Fibroblast of peridontal ligament (primary cell): ENCODE measurements at regions not wholly inside any gene's neighbourhood (a gene's known extent, or its start where the extent isn't known, plus 50 kb on each side); places are given as distances from the start of the nearest gene placed in this dataset.

Experiments
- DNase-seq: peaks from one replicate; pipeline ENCODE4 v3.0.0-alpha.2; 2010; ENCODE audit errors: extremely low read depth

- DNase-seq, result no peak
These were observed 133.9 kb upstream of the CELF2 start for GRCh38 chr10:10883737-10884136.

- DNase-seq, result no peak
These were observed 130.7 kb upstream of the CELF2 start for GRCh38 chr10:10886861-10887531.

- DNase-seq, result no peak
These were observed 126.3 kb upstream of the CELF2 start for GRCh38 chr10:10891124-10892082.

- no peak for DNase-seq
These were observed 125.3 kb upstream of the CELF2 start for GRCh38 chr10:10892290-10892875.

- DNase-seq, result no peak
These were observed 120.3 kb upstream of the CELF2 start for GRCh38 chr10:10897400-10897799.

GRCh38 chr10:10901906-10902305 is 115.8 kb upstream of the CELF2 start:
- no peak for DNase-seq

GRCh38 chr10:10902951-10903350 is 114.7 kb upstream of the CELF2 start:
- no peak for DNase-seq

GRCh38 chr10:10903620-10904019 is 114.1 kb upstream of the CELF2 start:
- no peak for DNase-seq

GRCh38 chr10:10910634-10911033 is 107.0 kb upstream of the CELF2 start:
- DNase-seq, result no peak

GRCh38 chr10:10911035-10911434 is 106.6 kb upstream of the CELF2 start:
- DNase-seq, result no peak

- DNase-seq, result peak; percentile 71
These were observed 106.2 kb upstream of the CELF2 start for GRCh38 chr10:10911471-10911921.

- DNase-seq, result no peak
These were observed 103.5 kb upstream of the CELF2 start for GRCh38 chr10:10914144-10914543.

- no peak for DNase-seq
These were observed 102.5 kb upstream of the CELF2 start for GRCh38 chr10:10915215-10915614.

- DNase-seq, result no peak
These were observed 100.6 kb upstream of the CELF2 start for GRCh38 chr10:10917031-10917430.

GRCh38 chr10:10919976-10920375 is 97.7 kb upstream of the CELF2 start:
- no peak for DNase-seq

GRCh38 chr10:10921826-10922461 is 95.7 kb upstream of the CELF2 start:
- DNase-seq, result no peak

- no peak for DNase-seq
These were observed 94.5 kb upstream of the CELF2 start for GRCh38 chr10:10923029-10923651.

- DNase-seq, result no peak
These were observed 92.0 kb upstream of the CELF2 start for GRCh38 chr10:10925667-10926066.

- no peak for DNase-seq
These were observed 90.1 kb upstream of the CELF2 start for GRCh38 chr10:10927608-10928007.

- DNase-seq, result no peak
These were observed 86.5 kb upstream of the CELF2 start for GRCh38 chr10:10930979-10931743.

GRCh38 chr10:10935032-10935431 is 82.6 kb upstream of the CELF2 start:
- no peak for DNase-seq
